Prostate gland (tissue), 2 donors: ENCODE measurements at regions not wholly inside any gene's neighbourhood (a gene's known extent, or its start where the extent isn't known, plus 50 kb on each side); places are given as distances from the start of the nearest gene placed in this dataset.

Source experiments
- DNase-seq: peaks from one replicate; pipeline ENCODE4 v3.0.0-alpha.2; 2019; ENCODE audit warnings: low spot score
- H3K27ac ChIP-seq, 2 donors: fragments of 200-600 bp; sonication (generic); 2 replicates each; pipeline ENCODE4 v1.5.1; 2017 to 2019
- H3K27me3 ChIP-seq: fragments of 200-600 bp; sonication (generic); replicated peaks from 2 replicates; pipeline ENCODE4 v1.5.1; 2019; ENCODE audit not compliant: insufficient read depth
- H3K36me3 ChIP-seq, 2 donors: fragments of 200-600 bp; sonication (generic); 1 replicate in 1 of 2; 2 replicates in 1 of 2; pipeline versions ENCODE4 v1.5.1 to v1.8.1; 2017 to 2019
- H3K4me1 ChIP-seq: fragments of 200-600 bp; sonication (generic); replicated peaks from 2 replicates; pipeline ENCODE4 v1.5.1; 2019
- H3K4me3 ChIP-seq, 2 donors: fragments of 200-600 bp; sonication (generic); 2 replicates each; pipeline ENCODE4 v1.5.1; 2017 to 2019
- H3K9me3 ChIP-seq: fragments of 200-600 bp; sonication (generic); 2 replicates; pipeline ENCODE4 v1.5.1; 2017
- CTCF ChIP-seq, 4 experiments: fragments of 200-600 bp in 2 of 4; fragments of 450-650 bp in 2 of 4; sonication (generic) in 2 of 4; IDR thresholded peaks; 1 replicate in 3 of 4; 2 replicates in 1 of 4; pipeline ENCODE4 v1.5.1; 2016 to 2019; ENCODE audit warnings: antibody characterized with exemption in 4 of 4, mild to moderate bottlenecking in 2 of 4, moderate library complexity in 2 of 4
- POLR2A ChIP-seq: fragments of 450-650 bp; IDR thresholded peaks from one replicate; pipeline ENCODE4 v1.6.1; 2016; ENCODE audit warnings: antibody characterized with exemption, mild to moderate bottlenecking
- POLR2AphosphoS5 ChIP-seq: sonication (generic); formaldehyde crosslinking; IDR thresholded peaks from one replicate; pipeline ENCODE4 v1.6.1; 2017; ENCODE audit warnings: antibody characterized with exemption
- WGBS: methylation state at CpG from one replicate; pipeline ENCODE4 v1.1.5; 2018; 5-methylcytosine and 5-hydroxymethylcytosine counted together
- intact Hi-C: fragments of 100-400 bp; cut with DNase I; formaldehyde crosslinking; loops from one replicate; pipeline ENCODE4 v1.14.2; 2022

DNA sequence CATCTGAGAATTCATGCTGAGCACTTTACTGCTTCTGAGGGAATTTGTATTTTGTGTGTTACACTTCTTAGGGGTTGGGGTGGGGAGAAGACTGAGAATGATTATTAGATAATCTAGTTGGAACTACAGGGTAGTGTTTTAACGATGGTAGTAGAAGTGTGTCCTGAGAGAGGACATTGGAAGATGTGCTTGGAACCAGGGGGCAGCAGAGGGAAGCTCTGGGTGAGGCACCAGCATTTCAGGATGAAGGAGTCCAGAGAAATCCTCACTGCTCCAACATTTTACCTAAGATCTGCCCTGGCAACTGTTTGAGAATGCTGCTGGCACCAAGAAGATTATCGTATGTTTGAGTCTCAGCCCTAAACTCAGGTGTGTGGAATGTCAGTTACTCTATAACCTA lies 145.5 kb downstream of the SQOR start:
- Histone ChIP-seq H3K9me3 (no peaks in the 10 kb centered on the region), H3K36me3 (no peaks in the 10 kb centered on the region), H3K4me1 (no peaks in the 10 kb centered on the region), H3K4me3 (no peak overlapping the region), H3K27me3 (no peaks in the 10 kb centered on the region), H3K27ac (no peak overlapping the region)
- no peak for DNase-seq
- intact Hi-C loops: no loop called here
- TF ChIP-seq POLR2A (no peak), POLR2AphosphoS5 (no peak), CTCF (IDR thresholded peaks at IDR 0.05) (no peak)
- WGBS: 77% methylated on average over 2 of the region's 2 CpGs

DNA sequence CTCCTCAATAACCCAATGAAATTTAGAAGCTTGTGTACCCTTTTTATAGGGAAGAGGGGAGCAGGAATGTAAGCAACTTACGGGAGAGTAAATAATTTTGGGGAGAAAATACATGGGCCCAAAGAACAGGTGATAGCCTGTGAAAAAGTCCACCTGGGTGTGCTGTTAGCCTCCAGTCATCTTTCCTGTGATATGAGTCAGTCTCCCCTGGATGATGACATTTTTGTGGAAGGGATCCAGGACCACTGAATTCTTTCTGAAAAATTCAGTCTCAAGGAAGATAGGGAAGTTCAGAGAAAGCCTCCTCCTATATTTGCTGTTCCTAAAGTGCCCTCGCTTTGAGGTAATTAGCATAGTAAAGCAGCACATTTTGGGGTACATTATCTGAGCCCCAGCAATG lies 149.8 kb downstream of the SQOR start:
- WGBS: 40% methylated on average over 2 of the region's 2 CpGs
- no peak overlapping the region for H3K27ac ChIP-seq
- TF ChIP-seq CTCF (IDR thresholded peaks at IDR 0.05): no peak
- no peak for TF ChIP-seq POLR2AphosphoS5
- no peak for TF ChIP-seq POLR2A
- intact Hi-C loops: no loop called here
- DNase-seq: no peak
- no peaks in the 10 kb centered on the region for H3K27me3 ChIP-seq
- H3K9me3 ChIP-seq: no peaks in the 10 kb centered on the region
- H3K4me3 ChIP-seq: no peak overlapping the region
- H3K4me1 ChIP-seq: no peaks in the 10 kb centered on the region
- H3K36me3 ChIP-seq: no peaks in the 10 kb centered on the region

DNA sequence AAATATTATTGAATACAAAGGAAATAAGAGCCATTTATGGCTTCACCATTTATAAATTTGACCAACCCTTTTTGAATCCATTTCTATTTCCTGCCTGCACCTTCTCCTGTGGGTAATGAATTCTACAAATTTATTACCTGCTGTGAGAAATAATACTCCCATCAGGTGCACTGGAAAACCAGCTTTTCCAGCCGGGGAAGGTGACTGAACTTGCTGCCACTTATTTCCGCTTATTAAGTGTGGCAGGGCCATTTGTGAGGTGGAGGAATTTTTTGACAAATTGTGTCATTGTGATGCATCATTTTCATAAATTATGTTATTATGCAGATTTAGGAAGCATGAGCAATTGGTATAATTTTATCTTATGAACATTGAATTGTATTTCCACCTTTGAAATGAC lies 151.1 kb downstream of the SQOR start:
- no peak overlapping the region for H3K27ac ChIP-seq
- no peak for DNase-seq
- H3K36me3 ChIP-seq: no peaks in the 10 kb centered on the region
- H3K9me3 ChIP-seq: no peaks in the 10 kb centered on the region
- intact Hi-C loops: no loop called here
- 71% methylated on average over 2 of the region's 2 CpGs for WGBS
- no peaks in the 10 kb centered on the region for H3K4me1 ChIP-seq
- no peaks in the 10 kb centered on the region for H3K27me3 ChIP-seq
- TF ChIP-seq CTCF (IDR thresholded peaks at IDR 0.05) (no peak), POLR2AphosphoS5 (no peak), POLR2A (no peak)
- no peak overlapping the region for H3K4me3 ChIP-seq

- intact Hi-C loops: loop anchor here (10.0 kb wide), 2 partner anchors 76 to 94 kb away; no protein-coding TSS in a partner anchor
- TF ChIP-seq POLR2A: no peak
- TF ChIP-seq CTCF (IDR thresholded peaks at IDR 0.05): peak in 3 of 4 experiments; percentile 34 to 49 (median 37)
- no peak for TF ChIP-seq POLR2AphosphoS5
- 64% methylated on average over 4 of the region's 4 CpGs for WGBS
- Histone ChIP-seq H3K27ac (no peak overlapping the region), H3K4me1 (no peaks in the 10 kb centered on the region), H3K9me3 (no peaks in the 10 kb centered on the region), H3K4me3 (no peak overlapping the region), H3K27me3 (no peaks in the 10 kb centered on the region), H3K36me3 (no peaks in the 10 kb centered on the region)
- no peak for DNase-seq
Measured at GRCh38 chr15:45790325-45790943, 155.6 kb downstream of the SQOR start.

DNA sequence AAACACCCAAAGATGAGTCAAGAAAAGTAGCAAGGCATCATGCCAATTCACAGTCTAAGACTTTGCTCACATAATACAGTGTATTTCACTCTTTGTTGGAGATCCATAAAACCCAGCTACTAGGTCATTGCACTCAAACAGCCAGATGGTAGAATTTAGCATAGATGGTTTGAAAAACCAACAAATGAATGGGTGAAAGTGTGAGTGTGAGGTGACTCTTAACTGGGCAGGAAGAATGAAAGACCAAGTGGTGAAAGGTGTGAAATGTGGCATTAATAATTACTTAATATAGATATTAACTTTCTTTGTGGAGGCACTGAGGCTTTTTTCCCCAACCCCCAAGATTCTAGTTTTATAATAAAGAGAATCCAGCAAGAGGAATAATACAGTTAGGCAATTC lies 159.5 kb downstream of the SQOR start:
- no peaks in the 10 kb centered on the region for H3K36me3 ChIP-seq
- no peaks in the 10 kb centered on the region for H3K9me3 ChIP-seq
- no peak overlapping the region for H3K4me3 ChIP-seq
- intact Hi-C loops: loop anchor here (10.0 kb wide), 2 partner anchors 80 to 90 kb away; no protein-coding TSS in a partner anchor
- no peaks in the 10 kb centered on the region for H3K27me3 ChIP-seq
- H3K27ac ChIP-seq: no peak overlapping the region
- no peak for DNase-seq
- TF ChIP-seq CTCF (IDR thresholded peaks at IDR 0.05): no peak
- no peak for TF ChIP-seq POLR2AphosphoS5
- TF ChIP-seq POLR2A: no peak
- H3K4me1 ChIP-seq: no peaks in the 10 kb centered on the region
